NCI-H2081 (cell line): ENCODE measurements at regions not wholly inside any gene's neighbourhood (a gene's known extent, or its start where the extent isn't known, plus 50 kb on each side); places are given as distances from the start of the nearest gene placed in this dataset.

Experiments
- DNase-seq, 2 experiments: peaks; one replicate each; lab custom pipeline; 2025; lab: John Stamatoyannopoulos, UW

GRCh38 chr2:185381631-185382030 lies 357.0 kb upstream of the FSIP2 start:
- DNase-seq, result no peak

- DNase-seq, result no peak
These were observed 353.6 kb upstream of the FSIP2 start for GRCh38 chr2:185384822-185385560.

- no peak for DNase-seq
These were observed 350.4 kb upstream of the FSIP2 start for GRCh38 chr2:185388226-185388625.

GRCh38 chr2:185391543-185391942 lies 347.1 kb upstream of the FSIP2 start:
- no peak for DNase-seq

GRCh38 chr2:185393091-185393490 lies 345.5 kb upstream of the FSIP2 start:
- no peak for DNase-seq

GRCh38 chr2:185402474-185402873 lies 336.1 kb upstream of the FSIP2 start:
- no peak for DNase-seq

GRCh38 chr2:185404578-185404977 lies 334.0 kb upstream of the FSIP2 start:
- DNase-seq, result no peak

GRCh38 chr2:185417111-185417510 lies 321.5 kb upstream of the FSIP2 start:
- DNase-seq, result no peak

- DNase-seq, result no peak
These were observed 320.9 kb upstream of the FSIP2 start for GRCh38 chr2:185417688-185418087.

- DNase-seq, result peak in 1 of 2 experiments; percentile 51
These were observed 313.5 kb upstream of the FSIP2 start for GRCh38 chr2:185424958-185425629.

GRCh38 chr2:185428000-185428399 lies 310.6 kb upstream of the FSIP2 start:
- DNase-seq, result no peak

- DNase-seq, result no peak
These were observed 304.8 kb upstream of the FSIP2 start for GRCh38 chr2:185433824-185434223.

GRCh38 chr2:185436787-185437372 lies 301.7 kb upstream of the FSIP2 start:
- DNase-seq, result no peak

- DNase-seq, result no peak
These were observed 297.1 kb upstream of the FSIP2 start for GRCh38 chr2:185441486-185442005.

GRCh38 chr2:185456517-185456916 lies 282.1 kb upstream of the FSIP2 start:
- DNase-seq, result no peak

GRCh38 chr2:185463481-185463880 lies 275.1 kb upstream of the FSIP2 start:
- DNase-seq, result no peak

- no peak for DNase-seq
These were observed 271.7 kb upstream of the FSIP2 start for GRCh38 chr2:185466915-185467314.

GRCh38 chr2:185471441-185471840 lies 267.2 kb upstream of the FSIP2 start:
- no peak for DNase-seq

GRCh38 chr2:185472574-185472973 lies 266.0 kb upstream of the FSIP2 start:
- peak in 1 of 2 experiments; percentile 60 for DNase-seq

- DNase-seq, result no peak
These were observed 264.8 kb upstream of the FSIP2 start for GRCh38 chr2:185473838-185474237.

GRCh38 chr2:185475914-185476313 lies 262.7 kb upstream of the FSIP2 start:
- peak; percentile 44 to 83 for DNase-seq

GRCh38 chr2:185477452-185477851 lies 261.2 kb upstream of the FSIP2 start:
- DNase-seq, result no peak

- no peak for DNase-seq
These were observed 254.0 kb upstream of the FSIP2 start for GRCh38 chr2:185484602-185485001.
